ENCODE measurements at regions not wholly inside any gene's neighbourhood (a gene's known extent, or its start where the extent isn't known, plus 50 kb on each side); places are given as distances from the start of the nearest gene placed in this dataset.

DNA sequence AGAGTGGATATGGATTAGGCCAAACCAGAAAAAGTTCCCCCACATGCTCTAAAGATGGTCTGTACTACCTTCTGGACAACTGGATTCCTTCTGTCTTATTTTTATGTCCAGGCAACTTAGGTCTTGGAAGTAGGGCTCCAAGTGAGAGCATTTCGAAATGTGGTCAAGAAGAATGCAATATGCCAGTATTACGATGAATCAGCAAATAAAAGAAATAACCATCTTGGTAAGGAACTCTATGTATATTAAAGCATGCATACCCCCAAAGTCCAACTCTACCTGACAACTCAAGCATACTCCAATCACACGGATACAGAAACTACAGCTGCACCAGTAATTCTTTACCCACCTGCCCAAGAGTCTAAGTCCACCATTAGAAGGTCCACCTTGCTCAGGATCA is 234.5 kb downstream of the HNRNPD start:
- Histone ChIP-seq H3K36me3 (no peaks in the 10 kb centered on the region), H3K4me1 (no peaks in the 10 kb centered on the region), H3K9me3 (replicated peaks) (no peaks in the 10 kb centered on the region), H3K27me3 (ENCODE audit: low read depth) (no peaks in the 10 kb centered on the region), H3K4me3 (no peak overlapping the region), H3K27ac (replicated peaks) (no peak overlapping the region)
- intact Hi-C loops (cut with micrococcal nuclease) = no loop called here
- DNase-seq = no peak
- TF ChIP-seq CTCF (IDR thresholded peaks at IDR 0.05; ENCODE audit: borderline replicate concordance) = no peak

GRCh38 chr4:82138374-82138773 is 235.4 kb downstream of the HNRNPD start:
- intact Hi-C loops (cut with micrococcal nuclease) = no loop called here
- Histone ChIP-seq H3K4me1 (no peaks in the 10 kb centered on the region), H3K4me3 (no peak overlapping the region), H3K9me3 (replicated peaks) (no peaks in the 10 kb centered on the region), H3K36me3 (no peaks in the 10 kb centered on the region), H3K27me3 (ENCODE audit: low read depth) (no peaks in the 10 kb centered on the region), H3K27ac (replicated peaks) (no peak overlapping the region)
- no peak for TF ChIP-seq CTCF (IDR thresholded peaks at IDR 0.05; ENCODE audit: borderline replicate concordance)
- no peak for DNase-seq

GRCh38 chr4:82136161-82136801 is 237.5 kb downstream of the HNRNPD start:
- H3K4me1 ChIP-seq = no peaks in the 10 kb centered on the region
- no peaks in the 10 kb centered on the region for H3K36me3 ChIP-seq
- H3K9me3 ChIP-seq (replicated peaks) = no peaks in the 10 kb centered on the region
- H3K4me3 ChIP-seq = no peak overlapping the region
- H3K27ac ChIP-seq (replicated peaks) = no peak overlapping the region
- no peak for DNase-seq
- intact Hi-C loops (cut with micrococcal nuclease) = no loop called here
- H3K27me3 ChIP-seq (ENCODE audit: low read depth) = no peaks in the 10 kb centered on the region
- no peak for TF ChIP-seq CTCF (IDR thresholded peaks at IDR 0.05; ENCODE audit: borderline replicate concordance)

DNA sequence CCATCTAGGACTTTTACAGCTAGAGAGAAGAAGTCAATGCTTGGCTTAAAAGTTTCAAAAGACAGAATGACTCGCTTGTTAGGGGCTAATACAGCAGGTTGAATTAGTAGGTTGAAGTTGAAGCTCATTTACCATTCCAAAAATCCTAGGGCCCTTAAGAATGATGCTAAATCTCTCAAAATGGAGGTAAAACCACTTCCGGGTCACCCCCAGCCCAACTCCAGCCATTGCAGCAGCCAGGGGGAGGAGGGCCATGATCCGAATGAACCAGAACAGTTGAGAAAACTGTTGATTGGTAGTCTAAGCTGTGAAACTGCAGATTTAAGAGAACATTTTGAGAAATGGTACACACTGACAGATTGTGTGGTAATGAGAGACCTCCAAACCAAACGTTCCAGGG is 245.4 kb downstream of the HNRNPD start:
- no peaks in the 10 kb centered on the region for H3K9me3 ChIP-seq (replicated peaks)
- no peak overlapping the region for H3K27ac ChIP-seq (replicated peaks)
- no peaks in the 10 kb centered on the region for H3K4me1 ChIP-seq
- intact Hi-C loops (cut with micrococcal nuclease) = no loop called here
- no peaks in the 10 kb centered on the region for H3K27me3 ChIP-seq (ENCODE audit: low read depth)
- no peak for DNase-seq
- no peak for TF ChIP-seq CTCF (IDR thresholded peaks at IDR 0.05; ENCODE audit: borderline replicate concordance)
- no peaks in the 10 kb centered on the region for H3K36me3 ChIP-seq
- no peak overlapping the region for H3K4me3 ChIP-seq

GRCh38 chr4:82126512-82127040 is 247.2 kb downstream of the HNRNPD start:
- no peak overlapping the region for H3K4me3 ChIP-seq
- no peak overlapping the region for H3K27ac ChIP-seq (replicated peaks)
- H3K27me3 ChIP-seq (ENCODE audit: low read depth) = no peaks in the 10 kb centered on the region
- intact Hi-C loops (cut with micrococcal nuclease) = no loop called here
- no peaks in the 10 kb centered on the region for H3K36me3 ChIP-seq
- H3K4me1 ChIP-seq = no peaks in the 10 kb centered on the region
- TF ChIP-seq CTCF (IDR thresholded peaks at IDR 0.05; ENCODE audit: borderline replicate concordance) = no peak
- no peak for DNase-seq
- no peaks in the 10 kb centered on the region for H3K9me3 ChIP-seq (replicated peaks)
